ENCODE measurements at regions not wholly inside any gene's neighbourhood (a gene's known extent, or its start where the extent isn't known, plus 50 kb on each side); places are given as distances from the start of the nearest gene placed in this dataset.

DNA sequence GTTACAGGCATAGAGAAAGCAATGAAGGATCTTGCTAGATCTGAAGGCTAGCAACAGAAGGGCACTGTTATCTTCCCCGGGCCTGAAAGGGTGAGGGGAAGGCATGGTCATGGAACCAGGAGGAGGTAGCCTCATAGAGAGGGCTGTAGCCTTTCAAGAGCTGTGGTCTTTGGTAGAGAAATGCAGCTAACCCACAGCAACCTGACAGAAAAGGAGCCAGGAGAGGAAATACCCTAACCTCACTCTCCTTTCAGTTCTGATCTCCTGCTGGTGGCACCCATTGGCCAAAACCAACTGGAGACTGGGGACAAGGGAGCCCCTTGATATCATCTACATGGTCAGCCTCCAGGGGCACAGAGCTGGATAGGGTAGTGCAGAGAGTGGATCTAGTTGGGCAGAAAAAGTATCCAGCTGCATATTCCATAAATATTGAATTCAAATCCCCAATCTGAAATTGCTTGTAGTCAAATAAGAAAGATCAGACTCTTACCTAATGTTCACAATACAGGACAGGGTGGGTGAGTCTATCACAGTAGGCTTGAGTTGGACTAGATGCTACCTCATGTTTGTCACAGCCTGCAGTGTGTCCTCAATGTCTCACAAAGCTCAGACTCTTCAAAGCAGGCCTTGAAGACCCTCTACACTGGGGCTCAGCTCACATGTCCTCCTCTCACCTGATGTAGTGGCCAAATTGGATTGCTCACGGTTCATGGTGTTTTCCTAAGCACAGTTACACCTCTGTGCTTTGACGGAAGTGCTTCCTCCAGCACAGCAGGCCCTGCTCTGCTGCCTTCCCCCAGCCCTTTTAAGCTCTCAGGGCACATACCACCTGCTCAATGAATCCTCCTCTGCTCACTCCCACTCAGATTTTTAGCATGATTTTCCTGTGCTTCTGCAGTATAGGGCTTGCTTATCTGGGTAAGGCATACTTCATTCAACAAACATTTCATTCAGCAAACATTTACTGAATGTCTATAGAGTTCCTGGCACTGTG is 74.1 kb upstream of the JUN start:
- TF ChIP-seq, protein P1, sequence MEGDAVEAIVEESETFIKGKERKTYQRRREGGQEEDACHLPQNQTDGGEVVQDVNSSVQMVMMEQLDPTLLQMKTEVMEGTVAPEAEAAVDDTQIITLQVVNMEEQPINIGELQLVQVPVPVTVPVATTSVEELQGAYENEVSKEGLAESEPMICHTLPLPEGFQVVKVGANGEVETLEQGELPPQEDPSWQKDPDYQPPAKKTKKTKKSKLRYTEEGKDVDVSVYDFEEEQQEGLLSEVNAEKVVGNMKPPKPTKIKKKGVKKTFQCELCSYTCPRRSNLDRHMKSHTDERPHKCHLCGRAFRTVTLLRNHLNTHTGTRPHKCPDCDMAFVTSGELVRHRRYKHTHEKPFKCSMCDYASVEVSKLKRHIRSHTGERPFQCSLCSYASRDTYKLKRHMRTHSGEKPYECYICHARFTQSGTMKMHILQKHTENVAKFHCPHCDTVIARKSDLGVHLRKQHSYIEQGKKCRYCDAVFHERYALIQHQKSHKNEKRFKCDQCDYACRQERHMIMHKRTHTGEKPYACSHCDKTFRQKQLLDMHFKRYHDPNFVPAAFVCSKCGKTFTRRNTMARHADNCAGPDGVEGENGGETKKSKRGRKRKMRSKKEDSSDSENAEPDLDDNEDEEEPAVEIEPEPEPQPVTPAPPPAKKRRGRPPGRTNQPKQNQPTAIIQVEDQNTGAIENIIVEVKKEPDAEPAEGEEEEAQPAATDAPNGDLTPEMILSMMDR (IDR thresholded peaks at IDR 0.05), result no peak
- no peak for TF ChIP-seq POLR2AphosphoS5 (IDR thresholded peaks at IDR 0.05; ENCODE audit: insufficient read depth in 1 of 2, low read depth in 1 of 2)
- no peak for TF ChIP-seq POLR2A (IDR thresholded peaks at IDR 0.05)
- Histone ChIP-seq H3K4me3 (no peak overlapping the region), H3K27me3 (no peaks in the 10 kb centered on the region), H3K27ac (no peak overlapping the region), H3K36me3 (no peaks in the 10 kb centered on the region), H3K9me3 (no peaks in the 10 kb centered on the region), H3K4me1 (no peaks in the 10 kb centered on the region)
- intact Hi-C loops (cut with DNase I), result no loop called here
- DNase-seq (ENCODE audit: extremely low spot score in 2 of 2), result no peak

DNA sequence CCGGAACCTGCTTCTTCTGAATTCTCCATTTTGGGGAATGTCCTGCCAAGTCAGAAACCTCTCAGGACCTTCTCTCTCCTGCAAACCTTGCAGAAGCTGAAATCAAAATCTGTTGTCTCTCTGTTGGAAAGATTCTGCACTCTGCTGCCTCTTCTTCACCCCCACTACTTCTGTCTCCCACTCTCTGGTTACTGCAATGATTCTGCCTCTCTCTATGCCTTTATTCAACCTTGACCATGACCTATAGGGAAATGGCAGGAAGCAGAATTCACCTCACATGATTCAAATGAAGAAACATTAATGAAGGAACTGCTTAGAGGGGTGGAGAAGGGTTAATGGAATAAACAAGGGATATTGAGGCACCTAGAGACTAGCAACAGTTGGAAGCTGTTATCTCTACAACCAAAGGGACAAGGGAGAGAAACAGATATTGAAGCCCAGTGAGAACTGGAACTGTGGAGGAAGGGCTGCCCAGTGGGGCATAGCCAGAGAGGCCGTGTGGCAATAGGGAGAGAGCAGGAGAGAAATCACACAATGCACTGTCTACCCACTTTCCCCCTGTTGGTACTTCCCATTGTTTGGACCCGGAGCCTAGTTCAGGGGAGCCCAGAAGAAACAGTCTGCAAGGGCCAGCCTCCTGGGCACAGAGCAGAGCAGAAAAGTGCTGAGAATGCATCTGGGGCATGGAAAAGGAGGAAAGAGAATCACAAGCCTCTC is 76.1 kb upstream of the JUN start:
- no peaks in the 10 kb centered on the region for H3K36me3 ChIP-seq
- H3K27me3 ChIP-seq, result no peaks in the 10 kb centered on the region
- H3K4me1 ChIP-seq, result no peaks in the 10 kb centered on the region
- no peaks in the 10 kb centered on the region for H3K9me3 ChIP-seq
- TF ChIP-seq POLR2A (IDR thresholded peaks at IDR 0.05) (no peak), POLR2AphosphoS5 (IDR thresholded peaks at IDR 0.05; ENCODE audit: insufficient read depth in 1 of 2, low read depth in 1 of 2) (no peak)
- TF ChIP-seq, protein P1 (IDR thresholded peaks at IDR 0.05), result no peak
- no peak for DNase-seq (ENCODE audit: extremely low spot score in 2 of 2)
- no peak overlapping the region for H3K4me3 ChIP-seq
- intact Hi-C loops (cut with DNase I), result no loop called here
- H3K27ac ChIP-seq, result no peak overlapping the region

DNA sequence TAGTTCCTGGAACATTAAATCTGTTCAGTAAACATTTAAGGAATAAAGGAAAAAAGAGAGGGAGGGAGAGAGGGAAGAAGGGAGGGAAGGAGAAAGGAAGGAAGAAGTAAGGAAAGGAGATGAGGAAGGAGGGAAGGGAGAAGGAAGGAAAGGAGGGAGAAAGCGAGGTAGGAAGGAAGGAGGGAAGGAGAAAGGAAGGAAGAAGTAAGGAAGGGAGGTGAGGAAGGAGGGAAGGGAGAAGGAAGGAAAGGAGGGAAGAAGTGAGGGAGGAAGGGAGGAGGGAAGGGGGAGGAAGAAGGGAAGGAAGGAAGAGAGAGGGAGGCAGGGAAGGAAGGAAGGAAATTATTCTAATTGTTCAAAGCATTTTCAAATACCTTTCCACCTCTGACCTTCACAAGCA is 77.2 kb upstream of the JUN start:
- H3K27ac ChIP-seq, result no peak overlapping the region
- H3K36me3 ChIP-seq, result no peaks in the 10 kb centered on the region
- no peaks in the 10 kb centered on the region for H3K4me1 ChIP-seq
- no peak for TF ChIP-seq POLR2AphosphoS5 (IDR thresholded peaks at IDR 0.05; ENCODE audit: insufficient read depth in 1 of 2, low read depth in 1 of 2)
- TF ChIP-seq, protein P1 (IDR thresholded peaks at IDR 0.05), result no peak
- H3K4me3 ChIP-seq, result no peak overlapping the region
- DNase-seq (ENCODE audit: extremely low spot score in 2 of 2), result no peak
- intact Hi-C loops (cut with DNase I), result no loop called here
- H3K27me3 ChIP-seq, result no peaks in the 10 kb centered on the region
- no peaks in the 10 kb centered on the region for H3K9me3 ChIP-seq

DNA sequence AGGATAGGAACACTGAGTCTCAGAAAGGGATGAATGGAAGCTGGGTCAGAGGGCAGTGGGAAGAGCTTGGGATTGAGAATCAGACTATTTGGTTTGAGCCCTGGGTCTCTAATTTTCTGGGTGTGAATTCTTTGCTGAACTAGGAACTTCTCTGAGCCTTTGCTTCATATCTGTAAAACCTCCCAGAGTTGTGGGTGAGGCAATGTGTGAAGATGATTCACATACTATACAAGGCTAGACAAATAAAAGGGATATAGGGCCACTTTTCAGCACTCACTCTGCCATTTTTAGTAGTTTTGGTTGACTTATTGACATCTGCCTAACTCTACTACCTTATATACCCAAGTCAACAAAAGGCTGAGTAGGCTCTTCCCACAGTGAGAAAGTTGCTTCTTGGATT is 77.7 kb upstream of the JUN start:
- Histone ChIP-seq H3K4me1 (no peaks in the 10 kb centered on the region), H3K4me3 (no peak overlapping the region), H3K27ac (no peak overlapping the region), H3K36me3 (no peaks in the 10 kb centered on the region), H3K9me3 (no peaks in the 10 kb centered on the region), H3K27me3 (no peaks in the 10 kb centered on the region)
- intact Hi-C loops (cut with DNase I), result no loop called here
- no peak for DNase-seq (ENCODE audit: extremely low spot score in 2 of 2)
- TF ChIP-seq POLR2AphosphoS5 (IDR thresholded peaks at IDR 0.05; ENCODE audit: insufficient read depth in 1 of 2, low read depth in 1 of 2), result no peak
- TF ChIP-seq, protein P1 (IDR thresholded peaks at IDR 0.05), result no peak
- no peak for TF ChIP-seq POLR2A (IDR thresholded peaks at IDR 0.05)
